H9 (cell line): ENCODE measurements at regions not wholly inside any gene's neighbourhood (a gene's known extent, or its start where the extent isn't known, plus 50 kb on each side); places are given as distances from the start of the nearest gene placed in this dataset.
"Not testable (repeated sequence)": the region's sequence is repeated elsewhere in the genome, so short reads cannot be mapped to it uniquely, and the experiment has no call there.

ENCODE experiments used
- DNase-seq: peaks from one replicate; pipeline ENCODE4 v3.0.0-alpha.2; 2017
- H2AFZ ChIP-seq: one replicate; pipeline ENCODE4 v1.6.1; 2013; ENCODE audit warnings: mild to moderate bottlenecking, low read length, control low read depth, moderate library complexity
- H2AK5ac ChIP-seq: 2 replicates; pipeline ENCODE4 v1.6.1; 2013; ENCODE audit warnings: low read length, control low read depth, mixed read lengths; ENCODE audit not compliant: insufficient read length
- H2BK120ac ChIP-seq: one replicate; pipeline ENCODE4 v1.6.1; 2013; ENCODE audit warnings: low read depth, mild to moderate bottlenecking, low read length, control low read depth, inconsistent platforms; ENCODE audit not compliant: poor library complexity, severe bottlenecking
- H2BK12ac ChIP-seq: 2 replicates; pipeline ENCODE4 v1.6.1; 2013; ENCODE audit warnings: low read length, control low read depth, mixed read lengths, low read depth; ENCODE audit not compliant: insufficient read length
- H2BK15ac ChIP-seq: 2 replicates; pipeline ENCODE4 v1.6.1; 2013; ENCODE audit warnings: low read depth, low read length, control low read depth
- H2BK20ac ChIP-seq: one replicate; pipeline ENCODE4 v1.6.1; 2013; ENCODE audit warnings: low read depth, mild to moderate bottlenecking, low read length, control low read depth, inconsistent platforms; ENCODE audit not compliant: poor library complexity, severe bottlenecking
- H2BK5ac ChIP-seq: 2 replicates; pipeline ENCODE4 v1.6.1; 2013; ENCODE audit warnings: low read length, control low read depth, mixed read lengths; ENCODE audit not compliant: insufficient read length
- H3K14ac ChIP-seq: 2 replicates; pipeline ENCODE4 v1.6.1; 2013; ENCODE audit warnings: low read length, control low read depth; ENCODE audit not compliant: insufficient read depth
- H3K18ac ChIP-seq: 2 replicates; pipeline ENCODE4 v1.6.1; 2013; ENCODE audit warnings: low read depth, mild to moderate bottlenecking, mixed read lengths, low read length, control low read depth; ENCODE audit not compliant: insufficient read length
- H3K23ac ChIP-seq: 2 replicates; pipeline ENCODE4 v1.6.1; 2013; ENCODE audit warnings: low read length, control low read depth, mixed read lengths, low read depth; ENCODE audit not compliant: insufficient read length
- H3K23me2 ChIP-seq: 2 replicates; pipeline ENCODE4 v1.6.1; 2013; ENCODE audit warnings: low read depth, mild to moderate bottlenecking, mixed read lengths, low read length, control low read depth; ENCODE audit not compliant: insufficient read length, poor library complexity, severe bottlenecking
- H3K27ac ChIP-seq: 2 replicates; pipeline ENCODE4 v1.5.1; 2013; ENCODE audit warnings: low read length, control low read depth, mixed read lengths, low read depth; ENCODE audit not compliant: insufficient read length
- H3K27me3 ChIP-seq: 2 replicates; pipeline ENCODE4 v1.6.1; 2013; ENCODE audit warnings: low read length, control low read depth, inconsistent platforms; ENCODE audit not compliant: insufficient read depth
- H3K4ac ChIP-seq: 2 replicates; pipeline ENCODE4 v1.6.1; 2013; ENCODE audit warnings: low read depth, mild to moderate bottlenecking, control low read depth, inconsistent platforms, low read length, moderate library complexity
- H3K4me1 ChIP-seq: 2 replicates; pipeline ENCODE4 v1.6.1; 2013; ENCODE audit warnings: low read length, control low read depth, inconsistent platforms; ENCODE audit not compliant: insufficient read depth
- H3K4me2 ChIP-seq: 2 replicates; pipeline ENCODE4 v1.6.1; 2013; ENCODE audit warnings: low read length, control low read depth, mixed read lengths; ENCODE audit not compliant: insufficient read length, insufficient read depth
- H3K56ac ChIP-seq: 2 replicates; pipeline ENCODE4 v1.6.1; 2013; ENCODE audit warnings: low read depth, mild to moderate bottlenecking, mixed read lengths, low read length, control low read depth; ENCODE audit not compliant: insufficient read length
- H3K79me1 ChIP-seq: 2 replicates; pipeline ENCODE4 v1.6.1; 2013; ENCODE audit warnings: low read depth, mild to moderate bottlenecking, moderate library complexity, low read length, control low read depth, inconsistent platforms; ENCODE audit not compliant: insufficient read depth, poor library complexity, severe bottlenecking
- H3K79me2 ChIP-seq: 2 replicates; pipeline ENCODE4 v1.6.1; 2013; ENCODE audit warnings: low read length, control low read depth, inconsistent platforms; ENCODE audit not compliant: insufficient read depth
- H3K9ac ChIP-seq: 2 replicates; pipeline ENCODE4 v1.6.1; 2013; ENCODE audit warnings: low read length, control low read depth, mixed read lengths; ENCODE audit not compliant: insufficient read length; ENCODE audit errors: extremely low read depth
- H3K9me3 ChIP-seq: one replicate; pipeline ENCODE4 v1.6.1; 2013; ENCODE audit warnings: low read depth, low read length, inconsistent platforms; ENCODE audit not compliant: control insufficient read depth
- H3T11ph ChIP-seq: one replicate; pipeline ENCODE4 v1.6.1; 2013; ENCODE audit warnings: mild to moderate bottlenecking, low read length, control low read depth, inconsistent platforms
- H4K20me1 ChIP-seq: one replicate; pipeline ENCODE4 v1.6.1; 2013; ENCODE audit not compliant: control insufficient read depth, insufficient read length, insufficient read depth
- H4K5ac ChIP-seq: 2 replicates; pipeline ENCODE4 v1.6.1; 2013; ENCODE audit warnings: low read depth, mild to moderate bottlenecking, mixed read lengths, low read length, control low read depth; ENCODE audit not compliant: insufficient read length
- H4K8ac ChIP-seq: replicated peaks from 2 replicates; pipeline ENCODE4 v1.6.1; 2013; ENCODE audit warnings: low read length, control low read depth, mixed read lengths, low read depth; ENCODE audit not compliant: insufficient read length
- H4K91ac ChIP-seq: 2 replicates; pipeline ENCODE4 v1.6.1; 2013; ENCODE audit warnings: low read depth, mild to moderate bottlenecking, moderate library complexity, mixed read lengths, low read length, control low read depth; ENCODE audit not compliant: insufficient read length
- H3K27ac Mint-ChIP-seq, 3 experiments: 2 replicates in 2 of 3; 3 replicates in 1 of 3; pipeline ENCODE4 v1.8.0; 2020 to 2021; ENCODE audit warnings: mixed read lengths in 3 of 3, mild to moderate bottlenecking in 1 of 3, moderate library complexity in 1 of 3
- H3K27me3 Mint-ChIP-seq: 2 replicates; pipeline ENCODE4 v1.8.0; 2021; ENCODE audit warnings: low read depth, mild to moderate bottlenecking, moderate library complexity, mixed read lengths
- H3K36me3 Mint-ChIP-seq, 3 experiments: 2 replicates in 2 of 3; 3 replicates in 1 of 3; pipeline ENCODE4 v1.8.0; 2020 to 2021; ENCODE audit warnings: low read depth in 3 of 3, mixed read lengths in 3 of 3; ENCODE audit not compliant: insufficient read depth in 1 of 3
- H3K4me1 Mint-ChIP-seq, 2 experiments: 2 replicates each; pipeline ENCODE4 v1.8.0; 2020; ENCODE audit warnings: mixed read lengths in 2 of 2
- H3K4me3 Mint-ChIP-seq, 2 experiments: 2 replicates in 1 of 2; 3 replicates in 1 of 2; pipeline ENCODE4 v1.8.0; 2020 to 2021; ENCODE audit warnings: mild to moderate bottlenecking in 2 of 2, mixed read lengths in 2 of 2, moderate library complexity in 1 of 2
- H3K9me3 Mint-ChIP-seq, 2 experiments: 2 replicates in 1 of 2; 3 replicates in 1 of 2; pipeline ENCODE4 v1.8.0; 2020; ENCODE audit warnings: mild to moderate bottlenecking in 2 of 2, mixed read lengths in 2 of 2, moderate library complexity in 1 of 2
- WGBS: extraction: QIAGEN DNeasy Blood & Tissue Kit; methylation state at CpG from one replicate; pipeline ENCODE4 v1.1.7; 2013; ENCODE audit warnings: missing lambda C conversion rate, low lambda C conversion rate, mixed read lengths; ENCODE audit not compliant: insufficient read length; ENCODE audit errors: extremely low coverage; 5-methylcytosine and 5-hydroxymethylcytosine counted together

DNA sequence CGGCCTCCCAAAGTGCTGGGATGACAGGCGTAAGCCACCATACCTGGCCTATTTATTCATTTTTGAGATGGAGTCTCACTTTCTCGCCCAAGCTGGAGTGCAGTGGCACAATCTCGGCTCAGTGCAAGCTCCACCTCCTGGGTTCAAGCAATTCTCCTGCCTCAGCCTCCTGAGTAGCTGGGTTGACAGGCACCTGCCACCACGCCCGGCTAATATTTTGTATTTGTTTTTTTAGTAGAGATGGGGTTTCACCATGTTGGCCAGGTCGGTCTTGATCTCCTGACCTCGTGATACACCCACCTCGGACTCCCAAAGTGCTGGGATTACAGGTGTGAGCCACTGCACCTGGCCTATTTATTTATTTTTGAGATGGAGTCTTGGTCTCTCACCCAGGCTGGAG is 141.6 kb upstream of the TPTE start:
- H4K5ac ChIP-seq, H2BK12ac ChIP-seq, H3K9ac ChIP-seq, H4K91ac ChIP-seq, H3K14ac ChIP-seq, H2BK5ac ChIP-seq, H3K4me3 Mint-ChIP-seq, H3K27ac Mint-ChIP-seq, H3T11ph ChIP-seq, H3K23ac ChIP-seq, H4K8ac ChIP-seq, H3K4me1 Mint-ChIP-seq, H3K4me2 ChIP-seq, H3K27me3 ChIP-seq, H2BK15ac ChIP-seq, H3K4me1 ChIP-seq, H3K18ac ChIP-seq, H3K27ac ChIP-seq, H3K79me2 ChIP-seq, H3K79me1 ChIP-seq, DNase-seq, H3K4ac ChIP-seq, H2AFZ ChIP-seq, H2BK20ac ChIP-seq, H4K20me1 ChIP-seq, H2AK5ac ChIP-seq, H3K23me2 ChIP-seq, H3K27me3 Mint-ChIP-seq, H3K56ac ChIP-seq, H2BK120ac ChIP-seq: not testable (repeated sequence)
- H3K9me3 Mint-ChIP-seq = peaks cover 9 to 33% of the 10 kb centered on the region in 2 experiments
- peaks cover 18 to 25% (median 18%) of the 10 kb centered on the region in 3 experiments; a peak in 6 of 7 replicates for H3K36me3 Mint-ChIP-seq
- no CpG with 5 or more reads among the region's 9 CpGs for WGBS
- peaks cover 89% of the 10 kb centered on the region for H3K9me3 ChIP-seq

DNA sequence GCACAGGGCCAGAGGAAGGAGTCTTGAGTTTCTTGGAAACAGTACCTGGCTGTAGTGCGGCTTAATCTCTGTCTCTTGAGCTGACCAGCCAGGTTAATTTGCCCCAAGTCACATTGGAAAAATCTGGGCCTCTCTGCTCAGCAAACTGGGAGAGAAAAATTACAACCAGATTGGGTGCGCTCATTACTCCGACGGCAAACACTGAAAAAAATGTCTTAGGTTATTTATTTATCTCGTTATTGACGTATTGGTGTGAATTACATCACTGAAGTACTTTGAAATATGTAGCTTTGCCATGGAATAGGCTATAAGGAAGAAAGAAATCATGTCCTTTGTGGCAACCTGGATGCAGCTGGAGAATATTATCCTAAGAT is 139.7 kb upstream of the TPTE start:
- not testable (repeated sequence) for H2BK12ac ChIP-seq, H3K27me3 Mint-ChIP-seq, H2AK5ac ChIP-seq, H3K4me3 Mint-ChIP-seq, H4K5ac ChIP-seq, H2AFZ ChIP-seq, H3K27ac Mint-ChIP-seq, H4K8ac ChIP-seq, H3K79me2 ChIP-seq, H3K14ac ChIP-seq, H4K91ac ChIP-seq, H3K4me2 ChIP-seq, H3K23ac ChIP-seq, H3T11ph ChIP-seq, H3K56ac ChIP-seq, H4K20me1 ChIP-seq, H3K4me1 ChIP-seq, DNase-seq, H3K27ac ChIP-seq, H3K4me1 Mint-ChIP-seq, H3K79me1 ChIP-seq, H3K9ac ChIP-seq, H2BK120ac ChIP-seq, H2BK15ac ChIP-seq, H3K18ac ChIP-seq, H3K4ac ChIP-seq, H3K23me2 ChIP-seq, H3K27me3 ChIP-seq, H2BK20ac ChIP-seq, H2BK5ac ChIP-seq
- Mint-ChIP-seq H3K36me3 (peaks cover 12 to 18% (median 16%) of the 10 kb centered on the region in 3 experiments; a peak in 6 of 7 replicates), H3K9me3 (peaks cover 0 to 16% of the 10 kb centered on the region in 2 experiments; a peak in 3 of 5 replicates)
- WGBS = no CpG with 5 or more reads among the region's 6 CpGs
- H3K9me3 ChIP-seq = peaks cover 90% of the 10 kb centered on the region
